ENCODE measurements at regions not wholly inside any gene's neighbourhood (a gene's known extent, or its start where the extent isn't known, plus 50 kb on each side); places are given as distances from the start of the nearest gene placed in this dataset.

DNA sequence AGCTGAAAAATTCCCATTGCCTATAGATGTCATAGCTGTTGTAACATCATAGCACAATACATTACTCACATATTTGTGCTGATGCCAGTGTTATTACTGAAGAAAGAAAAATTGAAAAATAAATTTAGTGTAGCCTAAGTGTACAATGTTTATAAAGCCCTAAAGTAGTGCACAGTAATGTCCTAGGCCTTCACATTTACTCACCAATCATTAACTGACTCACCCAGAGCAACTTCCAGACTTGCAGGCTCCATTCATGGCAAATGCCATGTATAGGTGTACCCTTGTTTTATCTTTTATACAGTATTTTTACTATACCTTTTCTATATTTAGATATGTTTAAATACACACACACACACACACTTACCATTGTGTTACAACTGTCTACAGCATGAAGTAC, 265.4 kb upstream of the MAGEB18 start:
- TF ChIP-seq, protein P1, sequence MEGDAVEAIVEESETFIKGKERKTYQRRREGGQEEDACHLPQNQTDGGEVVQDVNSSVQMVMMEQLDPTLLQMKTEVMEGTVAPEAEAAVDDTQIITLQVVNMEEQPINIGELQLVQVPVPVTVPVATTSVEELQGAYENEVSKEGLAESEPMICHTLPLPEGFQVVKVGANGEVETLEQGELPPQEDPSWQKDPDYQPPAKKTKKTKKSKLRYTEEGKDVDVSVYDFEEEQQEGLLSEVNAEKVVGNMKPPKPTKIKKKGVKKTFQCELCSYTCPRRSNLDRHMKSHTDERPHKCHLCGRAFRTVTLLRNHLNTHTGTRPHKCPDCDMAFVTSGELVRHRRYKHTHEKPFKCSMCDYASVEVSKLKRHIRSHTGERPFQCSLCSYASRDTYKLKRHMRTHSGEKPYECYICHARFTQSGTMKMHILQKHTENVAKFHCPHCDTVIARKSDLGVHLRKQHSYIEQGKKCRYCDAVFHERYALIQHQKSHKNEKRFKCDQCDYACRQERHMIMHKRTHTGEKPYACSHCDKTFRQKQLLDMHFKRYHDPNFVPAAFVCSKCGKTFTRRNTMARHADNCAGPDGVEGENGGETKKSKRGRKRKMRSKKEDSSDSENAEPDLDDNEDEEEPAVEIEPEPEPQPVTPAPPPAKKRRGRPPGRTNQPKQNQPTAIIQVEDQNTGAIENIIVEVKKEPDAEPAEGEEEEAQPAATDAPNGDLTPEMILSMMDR (IDR thresholded peaks at IDR 0.05) = no peak
- no peak for TF ChIP-seq POLR2AphosphoS5 (IDR thresholded peaks at IDR 0.05)
